CD14-positive monocyte (primary cell): ENCODE measurements at regions not wholly inside any gene's neighbourhood (a gene's known extent, or its start where the extent isn't known, plus 50 kb on each side); places are given as distances from the start of the nearest gene placed in this dataset.

Source experiments
- DNase-seq, 3 donors: peaks; one replicate each; pipeline ENCODE4 v3.0.0-alpha.2; 2011 to 2022
- H2AFZ ChIP-seq: 2 replicates; pipeline ENCODE4 v1.6.0; 2012; ENCODE audit warnings: mild to moderate bottlenecking, low read depth, low read length, inconsistent platforms; ENCODE audit not compliant: insufficient read depth, poor library complexity, severe bottlenecking
- H3K27ac ChIP-seq, 2 donors: 1 replicate in 1 of 2; 2 replicates in 1 of 2; pipeline ENCODE4 v1.5.1; 2012 to 2013; ENCODE audit warnings: low read length in 2 of 2, control low read depth in 1 of 2, inconsistent platforms in 1 of 2, low read depth in 1 of 2, mild to moderate bottlenecking in 1 of 2
- H3K27me3 ChIP-seq, 2 donors: one replicate each; pipeline versions ENCODE4 v1.6.0 to v1.6.1; 2011 to 2013; ENCODE audit warnings: low read length in 2 of 2; ENCODE audit not compliant: control insufficient read depth in 2 of 2, insufficient read depth in 2 of 2
- H3K36me3 ChIP-seq, 2 donors: replicated peaks in 1 of 2; 1 replicate in 1 of 2; 2 replicates in 1 of 2; pipeline versions ENCODE4 v1.5.1 to v1.6.1; 2012 to 2013; ENCODE audit warnings: low read length in 2 of 2, control low read depth in 1 of 2, inconsistent platforms in 1 of 2, mild to moderate bottlenecking in 1 of 2; ENCODE audit not compliant: insufficient read depth in 2 of 2, control insufficient read depth in 1 of 2
- H3K4me1 ChIP-seq, 2 donors: 1 replicate in 1 of 2; 2 replicates in 1 of 2; pipeline versions ENCODE4 v1.5.1 to v1.6.1; 2012 to 2013; ENCODE audit warnings: low read length in 2 of 2, control low read depth in 1 of 2, inconsistent platforms in 1 of 2, mild to moderate bottlenecking in 1 of 2, moderate library complexity in 1 of 2; ENCODE audit not compliant: insufficient read depth in 2 of 2, control insufficient read depth in 1 of 2
- H3K4me2 ChIP-seq: replicated peaks from 2 replicates; pipeline ENCODE3; 2012; ENCODE audit warnings: low read length, moderate library complexity, mild to moderate bottlenecking; ENCODE audit not compliant: poor library complexity, severe bottlenecking; ENCODE audit errors: extremely low read depth
- H3K4me3 ChIP-seq, 3 experiments: fragments of 200-600 bp in 1 of 3; sonication (generic) in 1 of 3; replicated peaks in 1 of 3; 1 replicate in 2 of 3; 2 replicates in 1 of 3; pipeline ENCODE4 v1.5.1; 2011 to 2013; ENCODE audit warnings: low read length in 3 of 3, mild to moderate bottlenecking in 3 of 3, control low read depth in 2 of 3, low read depth in 2 of 3, inconsistent platforms in 1 of 3, moderate library complexity in 1 of 3
- H3K79me2 ChIP-seq: 2 replicates; pipeline ENCODE4 v1.6.0; 2012; ENCODE audit warnings: mild to moderate bottlenecking, control low read depth, inconsistent platforms, low read length, moderate library complexity; ENCODE audit not compliant: insufficient read depth
- H3K9ac ChIP-seq: 2 replicates; pipeline ENCODE4 v1.6.0; 2017; ENCODE audit warnings: low read length, mild to moderate bottlenecking; ENCODE audit not compliant: insufficient read depth, poor library complexity, severe bottlenecking
- H3K9me3 ChIP-seq, 2 donors: replicated peaks in 1 of 2; 1 replicate in 1 of 2; 2 replicates in 1 of 2; pipeline versions ENCODE4 v1.5.1 to v1.6.1; 2012 to 2013; ENCODE audit warnings: low read length in 2 of 2, control low read depth in 1 of 2; ENCODE audit not compliant: control insufficient read depth in 1 of 2, insufficient read depth in 1 of 2
- H4K20me1 ChIP-seq: 2 replicates; pipeline ENCODE4 v1.6.0; 2012; ENCODE audit warnings: mild to moderate bottlenecking, low read length, control low read depth, moderate library complexity; ENCODE audit not compliant: insufficient read depth
- H3K27ac Mint-ChIP-seq, 7 donors: one replicate each; pipeline ENCODE4 v1.8.0; 2020; ENCODE audit warnings: mild to moderate bottlenecking in 7 of 7, mixed read lengths in 7 of 7, moderate library complexity in 6 of 7, inconsistent platforms in 2 of 7
- H3K27me3 Mint-ChIP-seq, 3 donors: one replicate each; pipeline ENCODE4 v1.8.0; 2021 to 2022; ENCODE audit warnings: low read depth in 3 of 3, mild to moderate bottlenecking in 3 of 3, mixed read lengths in 3 of 3, moderate library complexity in 3 of 3, inconsistent platforms in 1 of 3
- H3K36me3 Mint-ChIP-seq, 2 donors: one replicate each; pipeline ENCODE4 v1.8.0; 2020; ENCODE audit warnings: mixed read lengths in 2 of 2, inconsistent platforms in 1 of 2, mild to moderate bottlenecking in 1 of 2
- H3K4me1 Mint-ChIP-seq: one replicate; pipeline ENCODE4 v1.8.0; 2020; ENCODE audit warnings: mild to moderate bottlenecking, mixed read lengths
- H3K4me3 Mint-ChIP-seq, 2 donors: one replicate each; pipeline ENCODE4 v1.8.0; 2020; ENCODE audit warnings: mild to moderate bottlenecking in 2 of 2, mixed read lengths in 2 of 2, moderate library complexity in 1 of 2
- H3K9me3 Mint-ChIP-seq, 7 donors: one replicate each; pipeline ENCODE4 v1.8.0; 2020 to 2022; ENCODE audit warnings: mixed read lengths in 7 of 7, mild to moderate bottlenecking in 6 of 7, moderate library complexity in 6 of 7, inconsistent platforms in 2 of 7
- CTCF ChIP-seq: fragments of 200-600 bp; IDR thresholded peaks from one replicate; pipeline ENCODE4 v1.8.0; 2022; ENCODE audit warnings: antibody characterized with exemption, mild to moderate bottlenecking
- WGBS: methylation state at CpG from one replicate; pipeline ENCODE4 v1.1.5; 2013; ENCODE audit warnings: missing lambda C conversion rate; ENCODE audit not compliant: insufficient coverage; 5-methylcytosine and 5-hydroxymethylcytosine counted together
- intact Hi-C, 2 donors: fragments of 100-400 bp; cut with micrococcal nuclease; formaldehyde crosslinking; loops; one replicate each; pipeline versions ENCODE4 v1.15.0 to v1.15.1; 2023

- no peaks in the 10 kb centered on the region for H3K4me1 Mint-ChIP-seq
- H3K36me3 Mint-ChIP-seq = no peaks in the 10 kb centered on the region
- Histone ChIP-seq H3K4me3 (no peak overlapping the region), H3K36me3 (no peaks in the 10 kb centered on the region), H4K20me1 (no peaks in the 10 kb centered on the region), H3K27ac (no peak overlapping the region), H3K27me3 (no peaks in the 10 kb centered on the region), H3K4me2 (no peak overlapping the region), H3K9me3 (peaks cover 0 to 11% of the 10 kb centered on the region in 2 donors), H3K4me1 (no peaks in the 10 kb centered on the region), H3K9ac (no peak overlapping the region), H2AFZ (no peak overlapping the region), H3K79me2 (no peaks in the 10 kb centered on the region)
- no peak for TF ChIP-seq CTCF
- H3K4me3 Mint-ChIP-seq = no peak overlapping the region
- H3K9me3 Mint-ChIP-seq = peaks cover under 1 to 19% (median 6%) of the 10 kb centered on the region in 7 donors
- intact Hi-C loops = no loop called here
- WGBS = no CpG with 5 or more reads among the region's 1 CpG
- H3K27me3 Mint-ChIP-seq = no peaks in the 10 kb centered on the region
- no peak for DNase-seq
- no peak overlapping the region for H3K27ac Mint-ChIP-seq
Observed at GRCh38 chr5:28523416-28523815, 1485.0 kb upstream of the CDH9 start.

- no peaks in the 10 kb centered on the region for H3K36me3 ChIP-seq
- Mint-ChIP-seq H3K36me3 (no peaks in the 10 kb centered on the region), H3K27ac (no peak overlapping the region), H3K4me1 (no peaks in the 10 kb centered on the region), H3K27me3 (no peaks in the 10 kb centered on the region), H3K9me3 (peaks cover 0 to 6% (median 4%) of the 10 kb centered on the region in 7 donors), H3K4me3 (no peak overlapping the region)
- no peaks in the 10 kb centered on the region for H3K4me1 ChIP-seq
- no peak for TF ChIP-seq CTCF
- no peak overlapping the region for H2AFZ ChIP-seq
- no peaks in the 10 kb centered on the region for H4K20me1 ChIP-seq
- H3K4me3 ChIP-seq = no peak overlapping the region
- no peak overlapping the region for H3K9ac ChIP-seq
- H3K4me2 ChIP-seq = no peak overlapping the region
- peaks cover 0 to 8% of the 10 kb centered on the region in 2 donors for H3K9me3 ChIP-seq
- H3K27me3 ChIP-seq = no peaks in the 10 kb centered on the region
- H3K79me2 ChIP-seq = no peaks in the 10 kb centered on the region
- no CpG with 5 or more reads among the region's 2 CpGs for WGBS
- no peak overlapping the region for H3K27ac ChIP-seq
- intact Hi-C loops = no loop called here
- DNase-seq = no peak
Observed at GRCh38 chr5:28517691-28518090, 1479.3 kb upstream of the CDH9 start.
